Lower leg skin (tissue), 4 donors: ENCODE measurements at regions not wholly inside any gene's neighbourhood (a gene's known extent, or its start where the extent isn't known, plus 50 kb on each side); places are given as distances from the start of the nearest gene placed in this dataset.

ENCODE experiments used
- DNase-seq, 2 donors: peaks; one replicate each; pipeline ENCODE4 v3.0.0-alpha.2; 2019; ENCODE audit warnings: low spot score in 2 of 2
- H3K4me3 ChIP-seq: fragments of 200-600 bp; sonication (generic); 2 replicates; pipeline ENCODE4 v1.5.1; 2017; ENCODE audit warnings: mild to moderate bottlenecking, low read depth; ENCODE audit not compliant: poor library complexity, severe bottlenecking
- CTCF ChIP-seq, 3 donors: fragments of 450-650 bp; IDR thresholded peaks; one replicate each; pipeline ENCODE4 v1.5.1; 2016; ENCODE audit warnings: antibody characterized with exemption in 3 of 3, mild to moderate bottlenecking in 3 of 3, moderate library complexity in 2 of 3
- POLR2A ChIP-seq, 2 donors: fragments of 450-650 bp; IDR thresholded peaks; one replicate each; pipeline ENCODE4 v1.6.1; 2016 to 2017; ENCODE audit warnings: antibody characterized with exemption in 2 of 2, mild to moderate bottlenecking in 1 of 2, moderate library complexity in 1 of 2
- WGBS, 2 donors: methylation state at CpG; one replicate each; pipeline ENCODE4 v1.1.5; 2018; 5-methylcytosine and 5-hydroxymethylcytosine counted together
- intact Hi-C: fragments of 100-400 bp; cut with DNase I; formaldehyde crosslinking; loops from one replicate; pipeline ENCODE4 v1.15.0; 2023; ENCODE audit warnings: low total_unique reads

- TF ChIP-seq POLR2A (IDR thresholded peaks at IDR 0.05) (no peak), CTCF (IDR thresholded peaks at IDR 0.05) (no peak)
- no peak for DNase-seq
- WGBS, 2 donors: 87 to 88% methylated on average over 5 of the region's 5 CpGs
- no peak overlapping the region for H3K4me3 ChIP-seq
- intact Hi-C loops: no loop called here
Observed at GRCh38 chr4:148822572-148823418, 380.6 kb upstream of the NR3C2 start.

GRCh38 chr4:148814030-148814429, 371.8 kb upstream of the NR3C2 start:
- WGBS, 2 donors: 48 to 71% methylated on average over 1 of the region's 1 CpG
- TF ChIP-seq POLR2A (IDR thresholded peaks at IDR 0.05) (no peak), CTCF (IDR thresholded peaks at IDR 0.05) (no peak)
- intact Hi-C loops: no loop called here
- no peak overlapping the region for H3K4me3 ChIP-seq
- peak in 1 of 2 donors; percentile 51 for DNase-seq

GRCh38 chr4:148813289-148813688, 371.1 kb upstream of the NR3C2 start:
- H3K4me3 ChIP-seq: no peak overlapping the region
- DNase-seq: no peak
- intact Hi-C loops: no loop called here
- TF ChIP-seq POLR2A (IDR thresholded peaks at IDR 0.05) (no peak), CTCF (IDR thresholded peaks at IDR 0.05) (no peak)

- TF ChIP-seq POLR2A (IDR thresholded peaks at IDR 0.05) (no peak), CTCF (IDR thresholded peaks at IDR 0.05) (no peak)
- DNase-seq: no peak
- intact Hi-C loops: no loop called here
- 35 to 47% methylated on average over 3 of the region's 3 CpGs for WGBS, 2 donors
- H3K4me3 ChIP-seq: no peak overlapping the region
Observed at GRCh38 chr4:148812101-148812500, 369.9 kb upstream of the NR3C2 start.

- DNase-seq: no peak
- intact Hi-C loops: no loop called here
- no peak for TF ChIP-seq POLR2A (IDR thresholded peaks at IDR 0.05)
- TF ChIP-seq CTCF (IDR thresholded peaks at IDR 0.05): no peak
- 82 to 91% methylated on average over 2 of the region's 2 CpGs for WGBS, 2 donors
- H3K4me3 ChIP-seq: no peak overlapping the region
Observed at GRCh38 chr4:148810461-148810860, 368.2 kb upstream of the NR3C2 start.

- no peak for DNase-seq
- 75 to 82% methylated on average over 1 of the region's 1 CpG for WGBS, 2 donors
- TF ChIP-seq POLR2A (IDR thresholded peaks at IDR 0.05) (no peak), CTCF (IDR thresholded peaks at IDR 0.05) (no peak)
- intact Hi-C loops: no loop called here
- no peak overlapping the region for H3K4me3 ChIP-seq
Observed at GRCh38 chr4:148808416-148808815, 366.2 kb upstream of the NR3C2 start.
